MM.1S (cell line): ENCODE measurements at regions not wholly inside any gene's neighbourhood (a gene's known extent, or its start where the extent isn't known, plus 50 kb on each side); places are given as distances from the start of the nearest gene placed in this dataset.

Experiments
- DNase-seq: peaks from one replicate; pipeline ENCODE4 v3.0.0-alpha.2; 2015
- H2AFZ ChIP-seq: fragments of 300-600 bp; sonication (generic); 2 replicates; pipeline ENCODE4 v1.6.0; 2016; ENCODE audit warnings: antibody characterized with exemption, low read length
- H3F3A ChIP-seq: fragments of 300-600 bp; sonication (generic); 2 replicates; pipeline ENCODE4 v1.6.1; 2016; ENCODE audit warnings: mild to moderate bottlenecking, antibody characterized with exemption, low read length, moderate library complexity, mixed read lengths; ENCODE audit not compliant: insufficient read depth
- H3K27ac ChIP-seq: fragments of 300-600 bp; sonication (generic); 2 replicates; pipeline ENCODE4 v1.5.1; 2016; ENCODE audit warnings: mild to moderate bottlenecking, low read length
- H3K27me3 ChIP-seq: fragments of 300-600 bp; sonication (generic); replicated peaks from 2 replicates; pipeline ENCODE4 v1.6.0; 2016; ENCODE audit warnings: low read length; ENCODE audit not compliant: insufficient read depth
- H3K36me3 ChIP-seq: fragments of 300-600 bp; sonication (generic); replicated peaks from 2 replicates; pipeline ENCODE4 v1.6.1; 2016; ENCODE audit warnings: mild to moderate bottlenecking, low read length, mixed read lengths; ENCODE audit not compliant: insufficient read depth
- H3K4me1 ChIP-seq: fragments of 300-600 bp; sonication (generic); 2 replicates; pipeline ENCODE4 v1.6.1; 2016; ENCODE audit warnings: low read length, mixed read lengths
- H3K4me2 ChIP-seq: fragments of 300-600 bp; sonication (generic); 2 replicates; pipeline ENCODE4 v1.6.0; 2016; ENCODE audit warnings: low read depth, low read length
- H3K4me3 ChIP-seq: fragments of 300-600 bp; sonication (generic); 2 replicates; pipeline ENCODE4 v1.5.1; 2016; ENCODE audit warnings: low read length, mixed read lengths
- H3K79me2 ChIP-seq: fragments of 300-600 bp; sonication (generic); 2 replicates; pipeline ENCODE4 v1.6.1; 2016; ENCODE audit warnings: mixed run types, low read length, mixed read lengths
- H3K9ac ChIP-seq: fragments of 300-600 bp; sonication (generic); 2 replicates; pipeline ENCODE4 v1.6.1; 2016; ENCODE audit warnings: low read length, mixed read lengths
- H3K9me2 ChIP-seq: fragments of 300-600 bp; sonication (generic); replicated peaks from 2 replicates; pipeline ENCODE4 v1.6.1; 2016; ENCODE audit warnings: mild to moderate bottlenecking, low read length, mixed read lengths; ENCODE audit not compliant: insufficient read depth
- H3K9me3 ChIP-seq: fragments of 300-600 bp; sonication (generic); replicated peaks from 2 replicates; pipeline ENCODE4 v1.6.1; 2016; ENCODE audit warnings: mild to moderate bottlenecking, low read length, mixed read lengths; ENCODE audit not compliant: insufficient read depth
- H4K20me1 ChIP-seq: fragments of 300-600 bp; sonication (generic); 2 replicates; pipeline ENCODE4 v1.6.1; 2016; ENCODE audit warnings: mild to moderate bottlenecking, low read length, moderate library complexity, mixed read lengths; ENCODE audit not compliant: insufficient read depth
- EZH2 ChIP-seq: fragments of 300-600 bp; sonication (generic); optimal IDR thresholded peaks from 2 replicates; pipeline ENCODE3; 2017; ENCODE audit warnings: low read depth, mild to moderate bottlenecking, antibody characterized with exemption, low read length, mixed read lengths
- EZH2phosphoT487 ChIP-seq: fragments of 300-600 bp; sonication (generic); IDR thresholded peaks from 2 replicates; pipeline ENCODE4 v1.6.1; 2018; ENCODE audit warnings: antibody characterized with exemption, low read length
- TF ChIP-seq, protein P1 (sequence below): fragments of 300-600 bp; sonication (generic); IDR thresholded peaks from 2 replicates; pipeline ENCODE4 v1.5.1; 2016; ENCODE audit warnings: antibody characterized with exemption, low read length, mixed read lengths

DNA sequence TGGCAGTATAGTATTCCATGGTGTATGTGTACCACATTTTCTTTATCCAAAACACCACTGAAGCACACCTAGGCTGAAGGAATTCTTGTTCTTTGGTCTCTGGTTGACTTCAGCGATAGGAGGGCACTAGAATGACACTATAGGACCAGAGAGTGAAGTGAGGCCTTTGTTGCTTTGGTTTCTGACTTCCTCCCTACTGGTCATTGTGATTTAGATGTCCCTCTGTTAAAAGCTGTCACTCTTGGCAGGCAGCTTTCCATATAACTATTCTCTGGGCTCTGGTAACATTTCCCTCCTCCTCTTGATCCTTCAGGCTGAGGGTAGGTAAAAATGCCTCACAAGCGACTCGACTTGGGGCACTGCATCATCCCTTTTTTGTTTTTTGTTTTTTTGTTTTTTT, 236.3 kb downstream of the MAFB start:
- H2AFZ ChIP-seq: no peak overlapping the region
- no peak overlapping the region for H3K27ac ChIP-seq
- DNase-seq: no peak
- no peaks in the 10 kb centered on the region for H3K9me3 ChIP-seq
- H3K9me2 ChIP-seq: no peaks in the 10 kb centered on the region
- H4K20me1 ChIP-seq: no peaks in the 10 kb centered on the region
- H3K27me3 ChIP-seq: no peaks in the 10 kb centered on the region
- no peak overlapping the region for H3K9ac ChIP-seq
- no peaks in the 10 kb centered on the region for H3K36me3 ChIP-seq
- TF ChIP-seq EZH2phosphoT487: no peak
- TF ChIP-seq EZH2: no peak
- TF ChIP-seq, protein P1, sequence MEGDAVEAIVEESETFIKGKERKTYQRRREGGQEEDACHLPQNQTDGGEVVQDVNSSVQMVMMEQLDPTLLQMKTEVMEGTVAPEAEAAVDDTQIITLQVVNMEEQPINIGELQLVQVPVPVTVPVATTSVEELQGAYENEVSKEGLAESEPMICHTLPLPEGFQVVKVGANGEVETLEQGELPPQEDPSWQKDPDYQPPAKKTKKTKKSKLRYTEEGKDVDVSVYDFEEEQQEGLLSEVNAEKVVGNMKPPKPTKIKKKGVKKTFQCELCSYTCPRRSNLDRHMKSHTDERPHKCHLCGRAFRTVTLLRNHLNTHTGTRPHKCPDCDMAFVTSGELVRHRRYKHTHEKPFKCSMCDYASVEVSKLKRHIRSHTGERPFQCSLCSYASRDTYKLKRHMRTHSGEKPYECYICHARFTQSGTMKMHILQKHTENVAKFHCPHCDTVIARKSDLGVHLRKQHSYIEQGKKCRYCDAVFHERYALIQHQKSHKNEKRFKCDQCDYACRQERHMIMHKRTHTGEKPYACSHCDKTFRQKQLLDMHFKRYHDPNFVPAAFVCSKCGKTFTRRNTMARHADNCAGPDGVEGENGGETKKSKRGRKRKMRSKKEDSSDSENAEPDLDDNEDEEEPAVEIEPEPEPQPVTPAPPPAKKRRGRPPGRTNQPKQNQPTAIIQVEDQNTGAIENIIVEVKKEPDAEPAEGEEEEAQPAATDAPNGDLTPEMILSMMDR: no peak
- H3F3A ChIP-seq: no peaks in the 10 kb centered on the region
- H3K4me3 ChIP-seq: no peak overlapping the region
- no peaks in the 10 kb centered on the region for H3K4me1 ChIP-seq
- H3K79me2 ChIP-seq: no peaks in the 10 kb centered on the region
- H3K4me2 ChIP-seq: no peak overlapping the region

DNA sequence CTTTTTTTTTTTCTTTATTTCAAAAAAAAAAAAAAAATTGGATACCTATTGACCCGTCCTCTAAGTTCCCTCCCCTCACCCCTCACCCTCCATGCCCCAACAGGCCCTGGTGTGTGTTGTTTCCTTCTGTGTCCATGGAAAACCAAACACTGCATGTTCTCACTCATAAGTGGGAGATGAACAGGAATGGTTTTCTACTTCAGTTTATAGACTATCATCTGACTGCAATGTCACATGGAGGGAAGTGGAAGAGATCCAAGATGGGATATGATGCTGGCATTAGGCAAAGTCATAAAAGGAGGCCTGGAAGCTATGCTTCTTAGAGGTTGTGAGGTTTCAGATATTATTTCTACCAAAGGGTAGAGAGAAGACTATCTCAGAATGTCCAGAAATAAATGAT, 237.5 kb downstream of the MAFB start:
- H3K9me2 ChIP-seq: no peaks in the 10 kb centered on the region
- H3K4me2 ChIP-seq: no peak overlapping the region
- H3K27ac ChIP-seq: no peak overlapping the region
- no peaks in the 10 kb centered on the region for H3K27me3 ChIP-seq
- H3K9ac ChIP-seq: no peak overlapping the region
- H3F3A ChIP-seq: no peaks in the 10 kb centered on the region
- H2AFZ ChIP-seq: no peak overlapping the region
- no peak for DNase-seq
- no peaks in the 10 kb centered on the region for H3K36me3 ChIP-seq
- H3K4me1 ChIP-seq: no peaks in the 10 kb centered on the region
- no peaks in the 10 kb centered on the region for H3K9me3 ChIP-seq
- TF ChIP-seq EZH2phosphoT487: no peak
- TF ChIP-seq, protein P1: no peak
- no peak for TF ChIP-seq EZH2
- H4K20me1 ChIP-seq: no peaks in the 10 kb centered on the region
- no peak overlapping the region for H3K4me3 ChIP-seq
- no peaks in the 10 kb centered on the region for H3K79me2 ChIP-seq

DNA sequence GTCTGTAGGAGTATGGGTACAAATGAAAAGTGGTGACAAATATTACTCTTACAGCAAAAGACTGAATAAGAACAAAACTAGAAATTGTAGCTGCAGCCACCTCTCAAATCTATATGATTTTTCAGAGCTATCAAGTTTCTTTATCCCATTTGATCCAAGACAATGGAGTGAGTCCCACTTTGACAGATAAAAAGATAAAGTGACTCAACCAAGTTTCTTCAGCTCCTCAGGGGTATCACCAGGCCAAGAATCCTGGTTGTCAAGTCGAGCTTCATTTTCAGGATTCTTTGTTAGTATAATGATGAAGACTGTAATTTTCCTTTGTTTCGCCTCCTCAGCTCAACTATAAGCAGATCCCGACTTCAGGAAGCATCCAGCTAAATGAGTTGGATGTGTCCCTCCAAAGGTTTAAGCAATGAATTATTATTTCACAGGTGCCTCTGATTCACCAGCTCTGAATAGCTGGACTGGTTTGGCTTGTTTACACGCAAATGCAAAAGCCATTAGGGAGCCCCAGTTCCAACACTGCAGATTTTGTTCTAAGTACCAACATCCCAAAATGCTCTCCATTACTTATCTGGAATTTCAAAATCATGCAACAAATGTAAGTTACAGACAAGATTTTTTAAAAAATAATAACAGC, 238.9 kb downstream of the MAFB start:
- H3K4me2 ChIP-seq: no peak overlapping the region
- no peaks in the 10 kb centered on the region for H3F3A ChIP-seq
- no peak overlapping the region for H3K9ac ChIP-seq
- no peak for DNase-seq
- H3K79me2 ChIP-seq: no peaks in the 10 kb centered on the region
- no peak overlapping the region for H2AFZ ChIP-seq
- no peak overlapping the region for H3K4me3 ChIP-seq
- H3K4me1 ChIP-seq: no peaks in the 10 kb centered on the region
- no peak for TF ChIP-seq EZH2phosphoT487
- TF ChIP-seq EZH2: no peak
- TF ChIP-seq, protein P1: no peak
- no peaks in the 10 kb centered on the region for H3K27me3 ChIP-seq
- no peaks in the 10 kb centered on the region for H3K9me2 ChIP-seq
- H3K9me3 ChIP-seq: no peaks in the 10 kb centered on the region
- H3K36me3 ChIP-seq: no peaks in the 10 kb centered on the region
- no peaks in the 10 kb centered on the region for H4K20me1 ChIP-seq
- H3K27ac ChIP-seq: no peak overlapping the region
